Rectal smooth muscle tissue (tissue), 1 donor: ENCODE measurements at regions not wholly inside any gene's neighbourhood (a gene's known extent, or its start where the extent isn't known, plus 50 kb on each side); places are given as distances from the start of the nearest gene placed in this dataset.

Experiments used
- H3K27ac ChIP-seq: one replicate; pipeline ENCODE4 v1.7.0; 2013; ENCODE audit warnings: low read depth, low read length, inconsistent platforms
- H3K27me3 ChIP-seq: one replicate; pipeline ENCODE4 v1.7.0; 2013; ENCODE audit warnings: low read length; ENCODE audit not compliant: control insufficient read depth, insufficient read depth
- H3K36me3 ChIP-seq: one replicate; pipeline ENCODE4 v1.7.0; 2013; ENCODE audit warnings: low read length; ENCODE audit not compliant: control insufficient read depth, insufficient read depth
- H3K4me1 ChIP-seq: one replicate; pipeline ENCODE4 v1.7.0; 2013; ENCODE audit warnings: low read length; ENCODE audit not compliant: control insufficient read depth, insufficient read depth
- H3K4me3 ChIP-seq: one replicate; pipeline ENCODE4 v1.7.0; 2013; ENCODE audit warnings: low read length
- H3K9ac ChIP-seq: one replicate; pipeline ENCODE4 v1.7.0; 2013; ENCODE audit warnings: low read length

- H3K4me3 ChIP-seq, result no peak overlapping the region
- peaks cover 4% of the 10 kb centered on the region for H3K4me1 ChIP-seq
- H3K9ac ChIP-seq, result no peak overlapping the region
- no peak overlapping the region for H3K27ac ChIP-seq
- no peaks in the 10 kb centered on the region for H3K27me3 ChIP-seq
- no peaks in the 10 kb centered on the region for H3K36me3 ChIP-seq
Observed at GRCh38 chr10:3895045-3895631, 110.1 kb upstream of the KLF6 start.

DNA sequence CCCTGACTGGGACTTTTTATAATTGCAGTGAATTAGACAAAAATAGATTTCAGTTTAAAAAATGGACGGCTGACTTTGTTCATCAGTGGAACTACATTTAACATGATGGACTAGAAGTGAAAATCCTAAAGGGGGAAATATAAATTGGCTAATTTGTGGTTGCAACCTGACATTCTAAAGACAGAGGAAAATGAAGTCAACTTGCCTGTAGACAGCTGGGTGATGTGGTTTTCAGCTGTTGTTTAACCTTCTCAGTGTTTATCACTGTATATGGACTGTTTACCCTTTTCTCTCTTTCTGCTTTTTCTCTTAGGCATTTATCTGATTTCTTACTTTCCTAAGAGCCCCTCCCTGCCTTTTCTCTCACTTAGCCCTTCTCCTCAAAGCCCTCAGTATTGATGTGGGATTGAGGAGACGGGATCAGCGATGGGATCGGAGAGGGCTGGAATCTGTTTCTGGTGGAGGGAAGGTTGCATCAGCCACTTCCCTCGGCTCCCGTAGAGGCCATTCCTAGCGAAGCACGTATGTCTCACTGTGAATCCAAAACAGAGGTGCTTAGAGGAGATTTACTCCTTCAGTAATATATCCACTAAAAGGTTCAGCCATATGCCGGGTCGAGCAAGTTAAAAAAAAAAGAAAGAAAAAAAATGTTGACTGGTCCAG lies 109.0 kb upstream of the KLF6 start:
- Histone ChIP-seq H3K36me3 (no peaks in the 10 kb centered on the region), H3K27ac (no peak overlapping the region), H3K9ac (no peak overlapping the region), H3K27me3 (no peaks in the 10 kb centered on the region), H3K4me3 (no peak overlapping the region), H3K4me1 (peaks cover 4% of the 10 kb centered on the region)

DNA sequence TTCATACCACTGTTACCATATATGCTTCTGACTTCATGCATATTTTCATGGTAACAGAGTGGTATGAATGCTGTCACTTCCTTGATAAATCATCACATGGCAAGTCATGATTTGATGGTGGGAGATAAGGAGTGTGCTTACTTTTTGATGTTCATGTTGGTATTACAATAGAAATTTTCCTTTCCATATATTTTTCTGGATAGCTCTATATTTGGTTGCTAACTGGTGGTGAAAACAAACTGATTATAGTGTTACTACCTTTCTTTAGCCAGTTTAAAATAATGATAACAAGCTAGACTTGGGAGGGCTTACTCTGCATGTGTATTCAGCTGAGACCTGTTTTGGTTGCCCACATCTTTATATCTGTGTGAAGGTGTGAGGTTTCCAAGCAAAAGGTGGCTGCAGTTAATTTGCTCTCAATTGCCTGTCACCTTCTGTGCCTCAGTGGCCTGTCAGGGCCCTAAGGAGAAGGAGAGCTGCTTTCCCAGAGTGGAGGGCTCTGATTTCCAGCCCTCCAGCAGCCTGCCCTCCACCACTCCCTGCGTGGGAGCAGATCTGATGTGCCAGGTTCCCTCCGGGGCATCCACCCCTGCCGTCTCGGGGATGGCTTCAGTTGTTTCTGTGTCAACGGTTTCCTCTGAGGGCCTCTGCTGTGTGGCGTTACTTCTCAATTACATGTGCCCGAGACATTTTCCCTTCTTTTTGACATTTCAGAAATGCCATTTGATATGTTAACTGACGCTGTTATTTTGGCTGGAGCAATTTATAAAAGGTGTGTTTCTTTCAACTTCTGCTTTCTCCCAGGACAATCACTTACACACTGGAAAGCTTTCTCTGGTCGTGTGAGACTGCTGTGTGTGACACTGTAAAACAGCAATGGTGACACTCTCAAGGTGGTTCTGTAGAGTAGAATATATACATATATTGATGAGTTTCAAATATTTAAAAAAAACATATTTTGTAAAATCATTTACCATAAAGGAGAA lies 107.7 kb upstream of the KLF6 start:
- Histone ChIP-seq H3K4me1 (peaks cover 6% of the 10 kb centered on the region), H3K9ac (no peak overlapping the region), H3K4me3 (no peak overlapping the region), H3K27me3 (no peaks in the 10 kb centered on the region), H3K36me3 (no peaks in the 10 kb centered on the region), H3K27ac (no peak overlapping the region)

- Histone ChIP-seq H3K9ac (no peak overlapping the region), H3K4me3 (no peak overlapping the region), H3K27ac (no peak overlapping the region), H3K4me1 (peaks cover 13% of the 10 kb centered on the region), H3K27me3 (no peaks in the 10 kb centered on the region), H3K36me3 (no peaks in the 10 kb centered on the region)
Observed at GRCh38 chr10:3891396-3891795, 106.4 kb upstream of the KLF6 start.

DNA sequence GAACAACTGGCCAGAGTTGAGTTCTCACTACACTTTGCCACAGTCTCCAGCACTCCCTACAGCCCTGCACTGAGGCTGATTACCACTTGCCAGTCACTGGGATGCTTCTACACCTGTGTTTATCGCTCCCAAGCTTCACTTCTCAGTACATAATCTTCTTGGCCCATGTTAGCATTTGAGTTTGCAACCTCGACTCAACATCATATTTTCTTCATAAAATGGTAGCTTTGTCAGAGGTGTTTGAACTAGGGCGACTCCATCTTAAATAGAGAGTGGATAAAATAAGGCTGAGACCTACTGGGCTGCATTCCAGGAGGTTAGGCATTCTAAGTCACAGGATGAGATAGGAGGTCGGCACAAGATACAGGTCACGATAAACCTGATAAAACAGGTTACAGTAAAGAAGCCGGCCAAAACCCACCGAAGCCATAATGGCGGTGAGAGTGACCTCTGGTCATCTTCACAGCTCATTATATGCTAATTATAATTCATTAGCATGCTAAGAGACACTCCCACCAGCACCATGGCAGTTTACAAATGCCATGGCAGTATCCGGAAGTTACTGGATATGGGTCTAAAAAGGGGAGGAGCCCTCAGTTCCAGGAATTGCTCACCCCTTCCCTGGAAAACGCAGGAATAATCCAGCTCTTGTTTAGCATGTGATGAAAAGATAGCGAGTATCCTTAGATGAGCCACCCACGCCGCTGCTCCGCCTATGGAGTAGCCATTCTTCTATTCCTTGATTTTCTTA lies 105.8 kb upstream of the KLF6 start:
- H3K27ac ChIP-seq, result no peak overlapping the region
- H3K4me3 ChIP-seq, result no peak overlapping the region
- H3K36me3 ChIP-seq, result no peaks in the 10 kb centered on the region
- no peaks in the 10 kb centered on the region for H3K27me3 ChIP-seq
- H3K9ac ChIP-seq, result no peak overlapping the region
- H3K4me1 ChIP-seq, result peaks cover 13% of the 10 kb centered on the region

DNA sequence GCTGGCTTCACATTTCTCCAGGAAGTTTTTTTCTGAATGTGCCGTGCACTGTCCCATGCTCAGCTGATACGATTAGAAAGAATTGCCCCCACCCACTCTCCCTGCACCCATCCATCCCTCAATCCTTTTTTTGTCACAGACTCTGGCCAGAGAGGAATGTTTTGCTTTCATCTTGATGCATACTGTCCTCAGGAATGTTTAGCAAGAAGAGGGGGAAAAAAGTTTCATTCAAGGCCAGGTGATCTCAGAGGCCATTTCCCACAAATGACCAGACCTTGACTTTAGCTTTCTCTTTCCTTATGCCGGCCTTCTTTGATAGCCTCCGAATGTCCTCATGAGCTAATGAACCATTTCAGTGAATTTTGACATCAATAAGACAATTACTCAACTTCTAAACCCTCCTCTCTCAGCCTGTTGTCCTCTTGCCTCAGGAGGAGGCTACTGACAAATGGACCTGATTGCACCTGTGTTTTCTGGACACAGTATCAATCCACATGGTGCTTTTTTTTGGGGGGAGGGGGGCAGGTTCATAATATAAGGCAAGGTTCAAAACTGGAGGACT lies 105.0 kb upstream of the KLF6 start:
- Histone ChIP-seq H3K9ac (no peak overlapping the region), H3K27me3 (no peaks in the 10 kb centered on the region), H3K4me1 (peaks cover 13% of the 10 kb centered on the region), H3K27ac (no peak overlapping the region), H3K36me3 (no peaks in the 10 kb centered on the region), H3K4me3 (no peak overlapping the region)

GRCh38 chr10:3887885-3888476 lies 103.0 kb upstream of the KLF6 start:
- H3K36me3 ChIP-seq, result no peaks in the 10 kb centered on the region
- peak overlapping the region; percentile 96 for H3K27ac ChIP-seq
- H3K27me3 ChIP-seq, result no peaks in the 10 kb centered on the region
- peaks cover 13% of the 10 kb centered on the region for H3K4me1 ChIP-seq
- no peak overlapping the region for H3K9ac ChIP-seq
- H3K4me3 ChIP-seq, result no peak overlapping the region

GRCh38 chr10:3887404-3887803 lies 102.4 kb upstream of the KLF6 start:
- peaks cover 13% of the 10 kb centered on the region for H3K4me1 ChIP-seq
- no peak overlapping the region for H3K9ac ChIP-seq
- H3K4me3 ChIP-seq, result no peak overlapping the region
- no peaks in the 10 kb centered on the region for H3K27me3 ChIP-seq
- peak overlapping the region; percentile 96 for H3K27ac ChIP-seq
- H3K36me3 ChIP-seq, result no peaks in the 10 kb centered on the region

DNA sequence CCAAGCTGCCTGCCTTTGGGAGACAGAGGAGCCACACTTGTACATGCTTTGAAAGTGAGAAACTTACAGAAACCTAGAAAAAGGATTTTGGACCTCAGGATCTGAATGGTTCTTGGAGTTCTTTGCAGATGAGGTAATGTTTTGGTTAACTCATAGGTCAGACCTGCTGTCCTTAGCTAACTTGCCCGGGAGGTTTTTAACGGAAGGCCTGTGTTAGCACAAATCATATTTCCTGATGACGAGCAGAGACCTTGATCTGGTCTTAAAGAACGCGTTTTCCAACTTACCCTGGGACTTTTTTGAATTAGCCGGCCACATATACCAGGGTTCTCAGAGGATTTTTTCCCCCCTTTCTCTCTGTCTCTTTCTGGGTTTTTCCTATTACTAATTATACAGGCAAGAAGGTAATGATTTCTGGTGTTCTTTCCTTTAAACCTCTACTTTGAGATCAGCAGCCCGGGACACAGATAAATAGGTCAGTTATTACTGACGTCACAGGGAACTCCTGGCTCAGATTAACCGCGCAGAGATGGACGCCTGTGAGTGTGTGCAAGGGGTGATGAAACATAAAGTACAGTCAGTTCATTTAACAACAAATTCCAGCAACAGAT lies 101.7 kb upstream of the KLF6 start:
- Histone ChIP-seq H3K9ac (no peak overlapping the region), H3K4me3 (no peak overlapping the region), H3K27ac (peak overlapping the region; percentile 96), H3K4me1 (peaks cover 13% of the 10 kb centered on the region), H3K27me3 (no peaks in the 10 kb centered on the region), H3K36me3 (no peaks in the 10 kb centered on the region)

DNA sequence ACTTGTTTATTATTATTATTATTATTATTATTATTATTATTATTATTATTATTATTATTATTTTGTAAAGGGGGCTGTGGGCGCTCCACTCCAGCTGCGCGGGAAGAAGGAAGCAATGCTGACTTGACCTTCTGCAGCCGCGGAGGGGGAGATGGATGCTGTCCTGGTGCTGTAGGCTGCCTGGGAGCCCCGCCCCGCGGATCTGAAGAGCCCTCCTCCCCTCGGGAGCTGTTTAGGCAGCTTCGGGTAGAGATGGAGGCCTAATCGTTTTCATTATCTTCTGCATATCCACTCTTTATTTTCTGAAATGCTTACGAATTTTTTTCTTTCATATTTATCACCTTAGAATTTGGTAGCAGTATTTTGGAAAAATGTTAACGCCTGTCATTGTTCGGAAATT lies 101.2 kb upstream of the KLF6 start:
- H3K4me3 ChIP-seq, result no peak overlapping the region
- peaks cover 13% of the 10 kb centered on the region for H3K4me1 ChIP-seq
- no peak overlapping the region for H3K9ac ChIP-seq
- no peaks in the 10 kb centered on the region for H3K27me3 ChIP-seq
- H3K27ac ChIP-seq, result peak overlapping the region; percentile 96
- H3K36me3 ChIP-seq, result no peaks in the 10 kb centered on the region

DNA sequence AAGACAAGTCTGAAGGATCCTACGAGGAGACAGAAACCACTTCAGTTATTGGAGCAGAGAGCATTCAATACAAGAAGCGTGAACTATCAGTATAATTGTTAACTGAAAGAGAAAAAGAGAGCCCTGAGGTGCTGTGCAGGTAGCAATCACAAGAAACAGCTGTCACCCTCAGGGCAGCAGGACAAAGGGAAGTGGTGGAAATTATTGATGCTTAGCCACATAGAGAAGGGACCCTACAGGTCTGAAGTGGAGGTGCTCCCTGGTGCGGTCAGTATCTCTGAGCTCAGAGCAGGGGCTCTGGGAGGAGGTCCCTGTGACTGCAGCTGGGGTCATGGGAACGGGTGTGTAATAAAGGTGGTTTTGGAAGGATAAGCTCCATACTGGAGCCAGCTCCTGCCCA lies 97.8 kb upstream of the KLF6 start:
- no peaks in the 10 kb centered on the region for H3K36me3 ChIP-seq
- no peaks in the 10 kb centered on the region for H3K27me3 ChIP-seq
- H3K27ac ChIP-seq, result no peak overlapping the region
- H3K4me3 ChIP-seq, result no peak overlapping the region
- no peak overlapping the region for H3K9ac ChIP-seq
- H3K4me1 ChIP-seq, result peaks cover 8% of the 10 kb centered on the region
